ENCODE measurements at regions not wholly inside any gene's neighbourhood (a gene's known extent, or its start where the extent isn't known, plus 50 kb on each side); places are given as distances from the start of the nearest gene placed in this dataset.

- DNase-seq (ENCODE audit: low spot score): no peak
Observed at GRCh38 chr4:14254252-14254651, 626.7 kb upstream of the BOD1L1 start.

- no peak for DNase-seq (ENCODE audit: low spot score)
Observed at GRCh38 chr4:14254926-14255325, 627.4 kb upstream of the BOD1L1 start.

GRCh38 chr4:14257903-14258302, 630.4 kb upstream of the BOD1L1 start:
- no peak for DNase-seq (ENCODE audit: low spot score)

GRCh38 chr4:14259936-14260335, 632.4 kb upstream of the BOD1L1 start:
- DNase-seq (ENCODE audit: low spot score): no peak

- DNase-seq (ENCODE audit: low spot score): no peak
Observed at GRCh38 chr4:14260591-14260990, 633.1 kb upstream of the BOD1L1 start.

- DNase-seq (ENCODE audit: low spot score): no peak
Observed at GRCh38 chr4:14262221-14262620, 634.7 kb upstream of the BOD1L1 start.

- no peak for DNase-seq (ENCODE audit: low spot score)
Observed at GRCh38 chr4:14264437-14264836, 636.9 kb upstream of the BOD1L1 start.

GRCh38 chr4:14265651-14266050, 638.1 kb upstream of the BOD1L1 start:
- no peak for DNase-seq (ENCODE audit: low spot score)

GRCh38 chr4:14267373-14268060, 640.0 kb upstream of the BOD1L1 start:
- no peak for DNase-seq (ENCODE audit: low spot score)

GRCh38 chr4:14269824-14270223, 642.3 kb upstream of the BOD1L1 start:
- DNase-seq (ENCODE audit: low spot score): no peak

- no peak for DNase-seq (ENCODE audit: low spot score)
Observed at GRCh38 chr4:14272206-14272605, 644.7 kb upstream of the BOD1L1 start.

GRCh38 chr4:14277505-14277904, 650.0 kb upstream of the BOD1L1 start:
- DNase-seq (ENCODE audit: low spot score): no peak

- DNase-seq (ENCODE audit: low spot score): no peak
Observed at GRCh38 chr4:14280567-14280966, 653.0 kb upstream of the BOD1L1 start.

GRCh38 chr4:14284578-14284977, 657.1 kb upstream of the BOD1L1 start:
- no peak for DNase-seq (ENCODE audit: low spot score)

- no peak for DNase-seq (ENCODE audit: low spot score)
Observed at GRCh38 chr4:14289708-14290107, 662.2 kb upstream of the BOD1L1 start.

- DNase-seq (ENCODE audit: low spot score): no peak
Observed at GRCh38 chr4:14293582-14293981, 666.1 kb upstream of the BOD1L1 start.

- DNase-seq (ENCODE audit: low spot score): no peak
Observed at GRCh38 chr4:14294611-14295010, 667.1 kb upstream of the BOD1L1 start.

- no peak for DNase-seq (ENCODE audit: low spot score)
Observed at GRCh38 chr4:14299166-14299565, 671.6 kb upstream of the BOD1L1 start.

GRCh38 chr4:14302021-14302420, 674.5 kb upstream of the BOD1L1 start:
- DNase-seq (ENCODE audit: low spot score): no peak

GRCh38 chr4:14303856-14304255, 676.3 kb upstream of the BOD1L1 start:
- DNase-seq (ENCODE audit: low spot score): no peak

- DNase-seq (ENCODE audit: low spot score): no peak
Observed at GRCh38 chr4:14308229-14308651, 680.7 kb upstream of the BOD1L1 start.

GRCh38 chr4:14309431-14309830, 681.9 kb upstream of the BOD1L1 start:
- DNase-seq (ENCODE audit: low spot score): no peak

GRCh38 chr4:14313757-14314156, 686.2 kb upstream of the BOD1L1 start:
- no peak for DNase-seq (ENCODE audit: low spot score)

- DNase-seq (ENCODE audit: low spot score): no peak
Observed at GRCh38 chr4:14315129-14315528, 687.2 kb upstream of the CPEB2 start.

- DNase-seq (ENCODE audit: low spot score): no peak
Observed at GRCh38 chr4:14317351-14317750, 684.9 kb upstream of the CPEB2 start.
